ENCODE measurements at regions not wholly inside any gene's neighbourhood (a gene's known extent, or its start where the extent isn't known, plus 50 kb on each side); places are given as distances from the start of the nearest gene placed in this dataset.

DNA sequence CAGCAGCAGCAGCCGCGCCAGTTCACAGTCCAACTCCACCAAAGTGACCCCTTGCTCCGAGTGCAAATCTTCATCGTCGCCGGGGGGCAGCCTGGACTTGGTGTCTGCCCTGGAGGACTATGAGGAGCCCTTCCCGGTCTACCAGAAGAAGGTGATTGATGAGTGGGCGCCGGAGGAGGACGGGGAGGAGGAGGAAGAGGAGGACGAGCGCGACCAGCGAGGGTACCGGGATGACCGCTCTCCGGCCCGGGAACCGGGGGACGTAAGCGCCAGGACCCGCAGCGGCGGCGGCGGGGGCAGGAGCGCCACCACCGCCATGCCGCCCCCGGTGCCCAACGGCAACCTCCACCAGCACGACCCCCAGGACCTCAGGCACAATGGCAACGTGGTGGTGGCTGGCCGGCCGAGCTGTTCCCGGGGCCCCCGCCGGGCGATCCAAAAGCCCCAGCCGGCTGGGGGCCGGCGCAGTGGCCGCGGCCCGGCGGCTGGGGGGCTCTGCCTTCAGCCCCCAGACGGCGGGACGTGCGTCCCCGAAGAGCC, 224.1 kb upstream of the IL12A start:
- TF ChIP-seq, protein P1, sequence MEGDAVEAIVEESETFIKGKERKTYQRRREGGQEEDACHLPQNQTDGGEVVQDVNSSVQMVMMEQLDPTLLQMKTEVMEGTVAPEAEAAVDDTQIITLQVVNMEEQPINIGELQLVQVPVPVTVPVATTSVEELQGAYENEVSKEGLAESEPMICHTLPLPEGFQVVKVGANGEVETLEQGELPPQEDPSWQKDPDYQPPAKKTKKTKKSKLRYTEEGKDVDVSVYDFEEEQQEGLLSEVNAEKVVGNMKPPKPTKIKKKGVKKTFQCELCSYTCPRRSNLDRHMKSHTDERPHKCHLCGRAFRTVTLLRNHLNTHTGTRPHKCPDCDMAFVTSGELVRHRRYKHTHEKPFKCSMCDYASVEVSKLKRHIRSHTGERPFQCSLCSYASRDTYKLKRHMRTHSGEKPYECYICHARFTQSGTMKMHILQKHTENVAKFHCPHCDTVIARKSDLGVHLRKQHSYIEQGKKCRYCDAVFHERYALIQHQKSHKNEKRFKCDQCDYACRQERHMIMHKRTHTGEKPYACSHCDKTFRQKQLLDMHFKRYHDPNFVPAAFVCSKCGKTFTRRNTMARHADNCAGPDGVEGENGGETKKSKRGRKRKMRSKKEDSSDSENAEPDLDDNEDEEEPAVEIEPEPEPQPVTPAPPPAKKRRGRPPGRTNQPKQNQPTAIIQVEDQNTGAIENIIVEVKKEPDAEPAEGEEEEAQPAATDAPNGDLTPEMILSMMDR (IDR thresholded peaks at IDR 0.05), result no peak
- TF ChIP-seq EP300 (IDR thresholded peaks at IDR 0.05; ENCODE audit: low read depth), result no peak
